Colonic mucosa (tissue), 4 donors: ENCODE measurements at regions not wholly inside any gene's neighbourhood (a gene's known extent, or its start where the extent isn't known, plus 50 kb on each side); places are given as distances from the start of the nearest gene placed in this dataset.
"Not testable (repeated sequence)": the region's sequence is repeated elsewhere in the genome, so short reads cannot be mapped to it uniquely, and the experiment has no call there.

Source experiments
- DNase-seq: peaks from one replicate; pipeline ENCODE4 v3.0.0-alpha.2; 2020
- H3K27ac ChIP-seq: fragments of 200-600 bp; one replicate; pipeline ENCODE4 v1.8.0; 2021
- H3K27me3 ChIP-seq: fragments of 200-600 bp; one replicate; pipeline ENCODE4 v1.8.0; 2021
- H3K36me3 ChIP-seq: fragments of 200-600 bp; one replicate; pipeline ENCODE4 v1.8.0; 2021
- H3K4me1 ChIP-seq: fragments of 200-600 bp; one replicate; pipeline ENCODE4 v1.8.0; 2021; ENCODE audit warnings: mild to moderate bottlenecking
- H3K4me3 ChIP-seq: fragments of 200-600 bp; one replicate; pipeline ENCODE4 v1.8.0; 2021
- H3K9ac ChIP-seq, 2 donors: one replicate each; pipeline ENCODE4 v1.7.0; 2013; ENCODE audit warnings: control low read depth in 2 of 2, low read depth in 2 of 2, low read length in 2 of 2
- H3K9me3 ChIP-seq: fragments of 200-600 bp; one replicate; pipeline ENCODE4 v1.8.0; 2021
- CTCF ChIP-seq: fragments of 200-600 bp; IDR thresholded peaks from one replicate; pipeline ENCODE4 v1.8.0; 2022; ENCODE audit warnings: antibody characterized with exemption, mild to moderate bottlenecking
- intact Hi-C: fragments of 100-400 bp; cut with DNase I; formaldehyde crosslinking; loops from one replicate; pipeline ENCODE4 v1.14.1; 2022
- donor health status: healthy.
- donor health status: DM: no; HTN: no; CAD: no.
- donor health status: DM: no; HTN: no; CAD: no.

- Histone ChIP-seq H3K36me3 (no peaks in the 10 kb centered on the region), H3K27me3 (no peaks in the 10 kb centered on the region), H3K27ac (no peak overlapping the region), H3K9ac (no peak overlapping the region), H3K4me1 (no peaks in the 10 kb centered on the region), H3K9me3 (no peaks in the 10 kb centered on the region), H3K4me3 (no peak overlapping the region)
- DNase-seq: no peak
- no peak for TF ChIP-seq CTCF
- intact Hi-C loops: no loop called here
Measured at GRCh38 chr21:28473530-28474220, 519.0 kb downstream of the LTN1 start.

GRCh38 chr21:28472543-28472942 lies 520.1 kb downstream of the LTN1 start:
- H3K27ac ChIP-seq, H3K36me3 ChIP-seq, H3K4me3 ChIP-seq, intact Hi-C loops, H3K9ac ChIP-seq, H3K27me3 ChIP-seq, H3K4me1 ChIP-seq, H3K9me3 ChIP-seq, DNase-seq: not testable (repeated sequence)

- H3K4me3 ChIP-seq: no peak overlapping the region
- TF ChIP-seq CTCF: no peak
- no peak overlapping the region for H3K27ac ChIP-seq
- intact Hi-C loops: no loop called here
- H3K9me3 ChIP-seq: no peaks in the 10 kb centered on the region
- H3K4me1 ChIP-seq: no peaks in the 10 kb centered on the region
- H3K27me3 ChIP-seq: no peaks in the 10 kb centered on the region
- DNase-seq: no peak
- H3K9ac ChIP-seq: no peak overlapping the region
- H3K36me3 ChIP-seq: no peaks in the 10 kb centered on the region
Measured at GRCh38 chr21:28464988-28465387, 527.7 kb downstream of the LTN1 start.

GRCh38 chr21:28464095-28464494 lies 528.6 kb downstream of the LTN1 start:
- TF ChIP-seq CTCF: no peak
- Histone ChIP-seq H3K27ac (no peak overlapping the region), H3K36me3 (no peaks in the 10 kb centered on the region), H3K9me3 (no peaks in the 10 kb centered on the region), H3K9ac (no peak overlapping the region), H3K27me3 (no peaks in the 10 kb centered on the region), H3K4me3 (no peak overlapping the region), H3K4me1 (no peaks in the 10 kb centered on the region)
- no peak for DNase-seq
- intact Hi-C loops: no loop called here

GRCh38 chr21:28459193-28459592 lies 533.5 kb downstream of the LTN1 start:
- intact Hi-C loops: no loop called here
- H3K27ac ChIP-seq: no peak overlapping the region
- H3K36me3 ChIP-seq: no peaks in the 10 kb centered on the region
- H3K4me3 ChIP-seq: no peak overlapping the region
- no peak for TF ChIP-seq CTCF
- no peaks in the 10 kb centered on the region for H3K9me3 ChIP-seq
- no peaks in the 10 kb centered on the region for H3K4me1 ChIP-seq
- no peak overlapping the region for H3K9ac ChIP-seq
- no peak for DNase-seq
- H3K27me3 ChIP-seq: no peaks in the 10 kb centered on the region

GRCh38 chr21:28458446-28458845 lies 534.2 kb downstream of the LTN1 start:
- no peak overlapping the region for H3K4me3 ChIP-seq
- TF ChIP-seq CTCF: no peak
- intact Hi-C loops: no loop called here

More at GRCh38 chr21:28458446-28458845, 534.2 kb downstream of the LTN1 start:
- H3K4me1 ChIP-seq: no peaks in the 10 kb centered on the region
- H3K9ac ChIP-seq: no peak overlapping the region
- no peak overlapping the region for H3K27ac ChIP-seq
- DNase-seq: no peak
- no peaks in the 10 kb centered on the region for H3K27me3 ChIP-seq
- H3K36me3 ChIP-seq: no peaks in the 10 kb centered on the region
- H3K9me3 ChIP-seq: no peaks in the 10 kb centered on the region
